GM12878 (cell line): ENCODE measurements at regions not wholly inside any gene's neighbourhood (a gene's known extent, or its start where the extent isn't known, plus 50 kb on each side); places are given as distances from the start of the nearest gene placed in this dataset.

Experiments
- ATAC-seq: fragments of 200-7000 bp; cut with Tn5 transposase; 3 replicates; pipeline ENCODE4 v1.9.1; 2020; ENCODE audit warnings: mild to moderate bottlenecking, moderate library complexity
- BruUV-seq: library from RNA; stranded (reverse); fragments of 400-500 nt; replicated peaks from 2 replicates; lab custom pipeline; 2021; lab: Mats Ljungman, UMichigan
- CTCF ChIA-PET: fragments of 300-600 bp; sonication (Branson Sonifier 250); formaldehyde crosslinking; extraction: SDS; loops from one replicate; lab custom pipeline; 2021; ENCODE audit warnings: inconsistent platforms; lab: Yijun Ruan, JAX
- POLR2A ChIA-PET: fragments of 350-600 bp; formaldehyde crosslinking; extraction: SDS; loops from one replicate; lab custom pipeline; 2021; ENCODE audit warnings: inconsistent platforms; lab: Charles Lee
- RAD21 ChIA-PET: fragments of 300-600 bp; sonication (Branson Sonifier 250); formaldehyde crosslinking; loops from one replicate; lab custom pipeline; 2023; ENCODE audit warnings: antibody characterized with exemption; ENCODE audit not compliant: unreplicated experiment; lab: Charles Lee
- SMC1A ChIA-PET: fragments of 300-600 bp; sonication (Branson Sonifier 250); formaldehyde crosslinking; loops from one replicate; lab custom pipeline; 2023; ENCODE audit not compliant: unreplicated experiment, uncharacterized antibody; lab: Charles Lee
- DNase-seq: peaks from one replicate; pipeline ENCODE4 v3.0.0-alpha.2; 2011; ENCODE audit warnings: low read depth, low spot score
- FAIRE-seq: peaks from 3 replicates; lab custom pipeline; 2011; peaks lifted over from hg19 to GRCh38; lab: Jason Lieb, UNC
- H2AFZ ChIP-seq: 2 replicates; pipeline ENCODE4 v1.6.0; 2011; ENCODE audit warnings: low read depth, low read length, control low read depth; ENCODE audit not compliant: control insufficient read depth
- H3K27ac ChIP-seq: 2 replicates; pipeline ENCODE4 v1.5.1; 2011; ENCODE audit warnings: control low read depth; ENCODE audit not compliant: control insufficient read depth, insufficient read depth
- H3K27me3 ChIP-seq, 2 experiments: replicated peaks in 1 of 2; 2 replicates each; pipeline versions ENCODE4 v1.6.0 to v1.6.1; 2011; ENCODE audit warnings: low read length in 1 of 2; ENCODE audit not compliant: control insufficient read depth in 2 of 2, insufficient read depth in 2 of 2
- H3K36me3 ChIP-seq, 2 experiments: 2 replicates each; pipeline ENCODE4 v1.5.1; 2011; ENCODE audit warnings: low read length in 1 of 2; ENCODE audit not compliant: control insufficient read depth in 2 of 2, insufficient read depth in 2 of 2
- H3K4me1 ChIP-seq: 2 replicates; pipeline ENCODE4 v1.6.1; 2011; ENCODE audit warnings: mild to moderate bottlenecking, low read length, moderate library complexity, mixed read lengths; ENCODE audit not compliant: control insufficient read depth, insufficient read depth
- H3K4me2 ChIP-seq: 2 replicates; pipeline ENCODE4 v1.6.0; 2011; ENCODE audit warnings: control low read depth; ENCODE audit not compliant: control insufficient read depth, insufficient read depth
- H3K4me3 ChIP-seq: fragments of 200-600 bp; sonication (generic); 2 replicates; pipeline ENCODE4 v1.5.1; 2016
- H3K79me2 ChIP-seq: 2 replicates; pipeline ENCODE4 v1.6.0; 2011; ENCODE audit warnings: low read length; ENCODE audit not compliant: control insufficient read depth, insufficient read depth
- H3K9ac ChIP-seq: 2 replicates; pipeline ENCODE4 v1.8.0; 2011; ENCODE audit warnings: low read length, control low read depth, mixed read lengths; ENCODE audit not compliant: control insufficient read depth, insufficient read depth
- H3K9me3 ChIP-seq: replicated peaks from 3 replicates; pipeline ENCODE4 v1.5.1; 2011; ENCODE audit warnings: mild to moderate bottlenecking, low read length; ENCODE audit not compliant: control insufficient read depth, insufficient read depth
- H4K20me1 ChIP-seq: 2 replicates; pipeline ENCODE4 v1.6.0; 2011; ENCODE audit not compliant: control insufficient read depth, insufficient read depth
- ASH2L ChIP-seq: fragments of 300-600, 200-600 bp; sonication (generic); IDR thresholded peaks from 2 replicates; pipeline ENCODE4 v1.6.1; 2017; ENCODE audit warnings: low read depth, mild to moderate bottlenecking, borderline replicate concordance
- CREM ChIP-seq: IDR thresholded peaks from 2 replicates; pipeline ENCODE4 v1.6.1; 2014; ENCODE audit warnings: antibody characterized with exemption, low read depth
- IKZF1 ChIP-seq: fragments of 450-650 bp; conservative IDR thresholded peaks from 2 replicates; pipeline ENCODE4 v1.6.1; 2017; ENCODE audit warnings: antibody characterized with exemption, mild to moderate bottlenecking
- KDM1A ChIP-seq: fragments of 200-600 bp; sonication (generic); IDR thresholded peaks from 2 replicates; pipeline ENCODE4 v1.6.1; 2016; ENCODE audit warnings: borderline replicate concordance
- MYB ChIP-seq: fragments of 150-350 bp; IDR thresholded peaks from 2 replicates; pipeline ENCODE4 v1.6.1; 2014; ENCODE audit warnings: mild to moderate bottlenecking, low read depth, low read length, borderline replicate concordance
- NBN ChIP-seq: fragments of 450-650 bp; IDR thresholded peaks from 2 replicates; pipeline ENCODE4 v1.6.1; 2016
- POLR2A ChIP-seq: IDR thresholded peaks from 2 replicates; pipeline ENCODE4 v1.6.1; 2011; ENCODE audit warnings: low read depth, mild to moderate bottlenecking, low read length
- SREBF1 ChIP-seq: IDR thresholded peaks from 2 replicates; pipeline ENCODE4 v1.6.1; 2012; ENCODE audit warnings: mild to moderate bottlenecking, low read length
- TCF7 ChIP-seq: IDR thresholded peaks from 2 replicates; pipeline ENCODE4 v1.6.1; 2014; ENCODE audit warnings: antibody characterized with exemption, borderline replicate concordance
- WGBS: methylation state at CpG from one replicate; pipeline ENCODE4 v1.1.6; 2016; ENCODE audit warnings: low lambda C conversion rate; ENCODE audit not compliant: insufficient replicate concordance, insufficient coverage; ENCODE audit errors: missing lambda C conversion rate; 5-methylcytosine and 5-hydroxymethylcytosine counted together
- in situ Hi-C: fragments of 300-500 bp; cut with MboI; formaldehyde crosslinking; loops from 9 replicates; pipeline ENCODE4 v1.14.3; 2018; ENCODE audit warnings: mixed read lengths
- intact Hi-C: fragments of 100-400 bp; cut with micrococcal nuclease; formaldehyde crosslinking; loops from one replicate; pipeline ENCODE4 v1.14.2; 2022; ENCODE audit not compliant: unreplicated experiment
- TF ChIP-seq, protein P1 (sequence below): fragments of 450-650 bp; formaldehyde crosslinking; IDR thresholded peaks from 2 replicates; pipeline ENCODE4 v1.4.0; 2022; ENCODE audit warnings: mild to moderate bottlenecking, moderate library complexity
- TF ChIP-seq, protein P2 (sequence below): IDR thresholded peaks from 2 replicates; pipeline ENCODE4 v1.6.1; 2012; ENCODE audit warnings: improper control_type of control experiment, low read depth, low read length; ENCODE audit not compliant: insufficient replicate concordance

DNA sequence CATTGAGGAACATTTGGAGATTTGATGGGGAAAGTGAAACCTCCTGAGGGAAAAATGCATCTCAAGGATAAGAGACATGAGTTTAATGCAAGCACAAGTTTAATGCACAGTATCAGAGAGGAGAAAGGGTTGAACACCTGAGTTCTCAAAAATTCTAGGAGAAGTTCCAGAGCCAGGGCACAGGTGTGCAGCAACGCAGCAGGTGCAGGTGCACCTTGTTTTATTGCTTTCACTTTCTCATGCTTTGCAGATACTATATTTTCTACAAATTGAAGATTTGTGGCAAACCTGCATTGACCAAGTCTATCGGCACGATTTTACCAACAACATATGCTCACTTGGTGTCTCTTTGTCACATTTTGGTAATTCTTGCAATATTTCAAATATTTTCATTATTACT, 267.6 kb upstream of the HNRNPA3 start:
- SMC1A ChIA-PET: interaction anchor here (1.6 to 2.3 kb wide), 2 partner anchors 11 to 13 kb away, joined by 3 to 5 read pairs; no protein-coding TSS in a partner anchor
- RAD21 ChIA-PET: no interaction called here
- WGBS: 95% methylated on average over 3 of the region's 3 CpGs

DNA sequence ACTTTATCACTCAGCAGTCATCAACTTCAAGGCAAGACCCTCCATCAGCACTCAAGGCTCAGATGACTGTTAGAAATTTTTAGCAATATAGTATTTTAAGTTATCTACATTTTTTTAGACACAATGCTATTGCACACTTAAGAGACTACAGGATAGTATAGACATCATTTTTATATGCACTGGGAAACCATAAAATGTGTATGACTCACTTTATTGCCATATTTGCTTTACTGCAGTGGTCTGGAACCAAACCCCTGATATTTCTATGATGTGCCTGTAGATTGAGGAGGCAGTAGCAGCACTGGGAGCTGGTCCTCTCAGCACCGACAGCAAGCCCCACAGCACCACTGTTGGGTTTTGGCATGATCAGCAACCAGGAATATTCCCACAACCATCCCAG, 264.8 kb upstream of the HNRNPA3 start:
- Histone ChIP-seq H4K20me1 (no peaks in the 10 kb centered on the region), H3K4me1 (no peaks in the 10 kb centered on the region), H3K4me3 (no peak overlapping the region), H2AFZ (no peak overlapping the region), H3K9ac (no peak overlapping the region), H3K27me3 (no peaks in the 10 kb centered on the region), H3K27ac (no peak overlapping the region), H3K36me3 (no peaks in the 10 kb centered on the region), H3K79me2 (no peaks in the 10 kb centered on the region), H3K9me3 (no peaks in the 10 kb centered on the region; the same call in 2 of the 3 replicates), H3K4me2 (no peak overlapping the region)
- ATAC-seq: no peak
- CTCF ChIA-PET: interaction anchor here (0.7 kb wide), 1 partner anchor 118 kb away, joined by 3 read pairs; no protein-coding TSS in a partner anchor
- SMC1A ChIA-PET: interaction anchor here (0.7 to 1.3 kb wide), 3 partner anchors 8 to 62 kb away, joined by 3 to 4 read pairs (median 3); no protein-coding TSS in a partner anchor
- RAD21 ChIA-PET: no interaction called here
- 88% methylated on average over 1 of the region's 1 CpG for WGBS
- FAIRE-seq: no peak
- in situ Hi-C loops (no loop called here), intact Hi-C loops (no loop called here)
- POLR2A ChIA-PET: no interaction called here
- no TSS peak for BruUV-seq
- DNase-seq: no peak
- TF ChIP-seq MYB: no peak
- no peak for TF ChIP-seq IKZF1
- no peak for TF ChIP-seq TCF7
- no peak for TF ChIP-seq CREM
- TF ChIP-seq, protein P1, sequence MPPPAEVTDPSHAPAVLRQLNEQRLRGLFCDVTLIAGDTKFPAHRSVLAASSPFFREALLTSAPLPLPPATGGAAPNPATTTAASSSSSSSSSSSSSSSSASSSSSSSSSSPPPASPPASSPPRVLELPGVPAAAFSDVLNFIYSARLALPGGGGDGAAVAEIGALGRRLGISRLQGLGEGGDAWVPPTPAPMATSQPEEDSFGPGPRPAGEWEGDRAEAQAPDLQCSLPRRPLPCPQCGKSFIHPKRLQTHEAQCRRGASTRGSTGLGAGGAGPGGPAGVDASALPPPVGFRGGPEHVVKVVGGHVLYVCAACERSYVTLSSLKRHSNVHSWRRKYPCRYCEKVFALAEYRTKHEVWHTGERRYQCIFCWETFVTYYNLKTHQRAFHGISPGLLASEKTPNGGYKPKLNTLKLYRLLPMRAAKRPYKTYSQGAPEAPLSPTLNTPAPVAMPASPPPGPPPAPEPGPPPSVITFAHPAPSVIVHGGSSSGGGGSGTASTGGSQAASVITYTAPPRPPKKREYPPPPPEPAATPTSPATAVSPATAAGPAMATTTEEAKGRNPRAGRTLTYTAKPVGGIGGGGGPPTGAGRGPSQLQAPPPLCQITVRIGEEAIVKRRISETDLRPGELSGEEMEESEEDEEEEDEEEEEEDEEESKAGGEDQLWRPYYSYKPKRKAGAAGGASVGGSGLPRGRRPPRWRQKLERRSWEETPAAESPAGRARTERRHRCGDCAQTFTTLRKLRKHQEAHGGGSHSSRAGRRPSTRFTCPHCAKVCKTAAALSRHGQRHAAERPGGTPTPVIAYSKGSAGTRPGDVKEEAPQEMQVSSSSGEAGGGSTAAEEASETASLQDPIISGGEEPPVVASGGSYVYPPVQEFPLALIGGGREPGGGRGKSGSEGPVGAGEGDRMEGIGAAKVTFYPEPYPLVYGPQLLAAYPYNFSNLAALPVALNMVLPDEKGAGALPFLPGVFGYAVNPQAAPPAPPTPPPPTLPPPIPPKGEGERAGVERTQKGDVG (CRISPR knock-in tag): no peak
- TF ChIP-seq POLR2A: no peak
- no peak for TF ChIP-seq KDM1A
- TF ChIP-seq, protein P2, sequence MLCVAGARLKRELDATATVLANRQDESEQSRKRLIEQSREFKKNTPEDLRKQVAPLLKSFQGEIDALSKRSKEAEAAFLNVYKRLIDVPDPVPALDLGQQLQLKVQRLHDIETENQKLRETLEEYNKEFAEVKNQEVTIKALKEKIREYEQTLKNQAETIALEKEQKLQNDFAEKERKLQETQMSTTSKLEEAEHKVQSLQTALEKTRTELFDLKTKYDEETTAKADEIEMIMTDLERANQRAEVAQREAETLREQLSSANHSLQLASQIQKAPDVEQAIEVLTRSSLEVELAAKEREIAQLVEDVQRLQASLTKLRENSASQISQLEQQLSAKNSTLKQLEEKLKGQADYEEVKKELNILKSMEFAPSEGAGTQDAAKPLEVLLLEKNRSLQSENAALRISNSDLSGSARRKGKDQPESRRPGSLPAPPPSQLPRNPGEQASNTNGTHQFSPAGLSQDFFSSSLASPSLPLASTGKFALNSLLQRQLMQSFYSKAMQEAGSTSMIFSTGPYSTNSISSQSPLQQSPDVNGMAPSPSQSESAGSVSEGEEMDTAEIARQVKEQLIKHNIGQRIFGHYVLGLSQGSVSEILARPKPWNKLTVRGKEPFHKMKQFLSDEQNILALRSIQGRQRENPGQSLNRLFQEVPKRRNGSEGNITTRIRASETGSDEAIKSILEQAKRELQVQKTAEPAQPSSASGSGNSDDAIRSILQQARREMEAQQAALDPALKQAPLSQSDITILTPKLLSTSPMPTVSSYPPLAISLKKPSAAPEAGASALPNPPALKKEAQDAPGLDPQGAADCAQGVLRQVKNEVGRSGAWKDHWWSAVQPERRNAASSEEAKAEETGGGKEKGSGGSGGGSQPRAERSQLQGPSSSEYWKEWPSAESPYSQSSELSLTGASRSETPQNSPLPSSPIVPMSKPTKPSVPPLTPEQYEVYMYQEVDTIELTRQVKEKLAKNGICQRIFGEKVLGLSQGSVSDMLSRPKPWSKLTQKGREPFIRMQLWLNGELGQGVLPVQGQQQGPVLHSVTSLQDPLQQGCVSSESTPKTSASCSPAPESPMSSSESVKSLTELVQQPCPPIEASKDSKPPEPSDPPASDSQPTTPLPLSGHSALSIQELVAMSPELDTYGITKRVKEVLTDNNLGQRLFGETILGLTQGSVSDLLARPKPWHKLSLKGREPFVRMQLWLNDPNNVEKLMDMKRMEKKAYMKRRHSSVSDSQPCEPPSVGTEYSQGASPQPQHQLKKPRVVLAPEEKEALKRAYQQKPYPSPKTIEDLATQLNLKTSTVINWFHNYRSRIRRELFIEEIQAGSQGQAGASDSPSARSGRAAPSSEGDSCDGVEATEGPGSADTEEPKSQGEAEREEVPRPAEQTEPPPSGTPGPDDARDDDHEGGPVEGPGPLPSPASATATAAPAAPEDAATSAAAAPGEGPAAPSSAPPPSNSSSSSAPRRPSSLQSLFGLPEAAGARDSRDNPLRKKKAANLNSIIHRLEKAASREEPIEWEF: no peak
- no peak for TF ChIP-seq NBN
- no peak for TF ChIP-seq SREBF1

More for the DNA sequence above, 267.6 kb upstream of the HNRNPA3 start:
- Histone ChIP-seq H3K9me3 (no peaks in the 10 kb centered on the region; the same call in 2 of the 3 replicates), H3K79me2 (no peaks in the 10 kb centered on the region), H3K4me1 (no peaks in the 10 kb centered on the region), H3K4me2 (no peak overlapping the region), H3K4me3 (no peak overlapping the region), H3K27ac (no peak overlapping the region), H3K36me3 (no peaks in the 10 kb centered on the region), H2AFZ (no peak overlapping the region), H4K20me1 (no peaks in the 10 kb centered on the region), H3K27me3 (no peaks in the 10 kb centered on the region), H3K9ac (no peak overlapping the region)
- no peak for TF ChIP-seq ASH2L
- ATAC-seq (no peak), FAIRE-seq (no peak), DNase-seq (no peak)
- CTCF ChIA-PET: interaction anchor here (1.0 kb wide), 1 partner anchor 39 kb away, joined by 3 read pairs; no protein-coding TSS in a partner anchor
- BruUV-seq: no TSS peak
- intact Hi-C loops: no loop called here
- POLR2A ChIA-PET: no interaction called here
- in situ Hi-C loops: no loop called here
